ENCODE measurements at regions not wholly inside any gene's neighbourhood (a gene's known extent, or its start where the extent isn't known, plus 50 kb on each side); places are given as distances from the start of the nearest gene placed in this dataset.

DNA sequence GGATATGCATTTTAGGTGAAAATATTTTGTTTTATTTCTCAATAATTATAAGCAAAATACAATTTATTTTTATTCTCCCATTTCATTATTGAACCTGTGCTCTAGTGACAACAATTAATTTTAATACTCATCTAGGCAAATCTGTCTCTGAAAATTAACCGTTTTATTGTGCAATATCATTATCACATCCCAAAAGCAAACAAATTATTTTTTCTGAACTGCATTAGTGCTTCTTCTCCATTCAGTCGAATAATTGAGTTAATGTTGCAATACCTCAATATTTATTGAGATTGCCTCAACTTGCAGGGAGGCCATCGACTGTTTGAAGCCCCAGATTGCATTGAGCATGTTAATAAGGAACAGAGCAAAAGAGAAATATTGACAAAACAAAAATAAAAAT is 303.2 kb upstream of the LRFN5 start:
- DNase-seq (ENCODE audit: low read depth) = no peak
- Histone ChIP-seq H3K36me3 (ENCODE audit: control insufficient read depth, insufficient read depth, low read length) (no peaks in the 10 kb centered on the region), H3K4me3 (ENCODE audit: low read depth, low read length) (no peak overlapping the region), H3K27me3 (ENCODE audit: control insufficient read depth, insufficient read depth, low read length) (no peaks in the 10 kb centered on the region)
- TF ChIP-seq CTCF (IDR thresholded peaks at IDR 0.05; ENCODE audit: insufficient read depth, low read depth, low read length) = no peak
- CTCF ChIA-PET = no interaction called here
- POLR2A ChIA-PET = no interaction called here

- TF ChIP-seq CTCF (IDR thresholded peaks at IDR 0.05; ENCODE audit: insufficient read depth, low read depth, low read length) = no peak
Measured at GRCh38 chr14:41302776-41303175, 303.9 kb upstream of the LRFN5 start.

GRCh38 chr14:41299924-41300323 is 306.8 kb upstream of the LRFN5 start:
- DNase-seq (ENCODE audit: low read depth) = no peak
- Histone ChIP-seq H3K27me3 (ENCODE audit: control insufficient read depth, insufficient read depth, low read length) (no peaks in the 10 kb centered on the region), H3K4me3 (ENCODE audit: low read depth, low read length) (no peak overlapping the region), H3K36me3 (ENCODE audit: control insufficient read depth, insufficient read depth, low read length) (no peaks in the 10 kb centered on the region)
- ChIA-PET POLR2A (no interaction called here), CTCF (no interaction called here)
- no peak for TF ChIP-seq CTCF (IDR thresholded peaks at IDR 0.05; ENCODE audit: insufficient read depth, low read depth, low read length)

More at GRCh38 chr14:41302776-41303175, 303.9 kb upstream of the LRFN5 start:
- no peaks in the 10 kb centered on the region for H3K27me3 ChIP-seq (ENCODE audit: control insufficient read depth, insufficient read depth, low read length)
- H3K4me3 ChIP-seq (ENCODE audit: low read depth, low read length) = no peak overlapping the region
- no peak for DNase-seq (ENCODE audit: low read depth)
- CTCF ChIA-PET = no interaction called here
- POLR2A ChIA-PET = no interaction called here
- no peaks in the 10 kb centered on the region for H3K36me3 ChIP-seq (ENCODE audit: control insufficient read depth, insufficient read depth, low read length)

- ChIA-PET CTCF (no interaction called here), POLR2A (no interaction called here)
- no peaks in the 10 kb centered on the region for H3K36me3 ChIP-seq (ENCODE audit: control insufficient read depth, insufficient read depth, low read length)
- no peak overlapping the region for H3K4me3 ChIP-seq (ENCODE audit: low read depth, low read length)
- no peak for TF ChIP-seq CTCF (IDR thresholded peaks at IDR 0.05; ENCODE audit: insufficient read depth, low read depth, low read length)
- no peak for DNase-seq (ENCODE audit: low read depth)
- no peaks in the 10 kb centered on the region for H3K27me3 ChIP-seq (ENCODE audit: control insufficient read depth, insufficient read depth, low read length)
Measured at GRCh38 chr14:41298328-41298690, 308.4 kb upstream of the LRFN5 start.

GRCh38 chr14:41297576-41298327 is 308.9 kb upstream of the LRFN5 start:
- Histone ChIP-seq H3K4me3 (ENCODE audit: low read depth, low read length) (no peak overlapping the region), H3K36me3 (ENCODE audit: control insufficient read depth, insufficient read depth, low read length) (no peaks in the 10 kb centered on the region), H3K27me3 (ENCODE audit: control insufficient read depth, insufficient read depth, low read length) (no peaks in the 10 kb centered on the region)
- no peak for DNase-seq (ENCODE audit: low read depth)
- CTCF ChIA-PET = no interaction called here
- TF ChIP-seq CTCF (IDR thresholded peaks at IDR 0.05; ENCODE audit: insufficient read depth, low read depth, low read length) = no peak
- POLR2A ChIA-PET = no interaction called here
